ENCODE measurements at regions not wholly inside any gene's neighbourhood (a gene's known extent, or its start where the extent isn't known, plus 50 kb on each side); places are given as distances from the start of the nearest gene placed in this dataset.
"Not testable (repeated sequence)": the region's sequence is repeated elsewhere in the genome, so short reads cannot be mapped to it uniquely, and the experiment has no call there.

- no peak for DNase-seq (ENCODE audit: low read depth in 2 of 2)
Observed at GRCh38 chr6:144681334-144681733, 396.2 kb downstream of the UTRN start.

- DNase-seq (ENCODE audit: low read depth in 2 of 2): no peak
Observed at GRCh38 chr6:144683216-144684070, 398.3 kb downstream of the UTRN start.

GRCh38 chr6:144688713-144689112 is 403.6 kb downstream of the UTRN start:
- no peak for DNase-seq (ENCODE audit: low read depth in 2 of 2)

GRCh38 chr6:144689503-144690040 is 404.4 kb downstream of the UTRN start:
- DNase-seq (ENCODE audit: low read depth in 2 of 2): no peak

- DNase-seq (ENCODE audit: low read depth in 2 of 2): no peak
Observed at GRCh38 chr6:144690133-144690532, 405.0 kb downstream of the UTRN start.

GRCh38 chr6:144690666-144691065 is 405.5 kb downstream of the UTRN start:
- DNase-seq (ENCODE audit: low read depth in 2 of 2): no peak

- not testable (repeated sequence) for DNase-seq (ENCODE audit: low read depth in 2 of 2)
Observed at GRCh38 chr6:144692050-144692449, 406.9 kb downstream of the UTRN start.

GRCh38 chr6:144695858-144696533 is 410.9 kb downstream of the UTRN start:
- no peak for DNase-seq (ENCODE audit: low read depth in 2 of 2)

GRCh38 chr6:144696610-144697368 is 411.7 kb downstream of the UTRN start:
- DNase-seq (ENCODE audit: low read depth in 2 of 2): no peak

- no peak for DNase-seq (ENCODE audit: low read depth in 2 of 2)
Observed at GRCh38 chr6:144697369-144697760, 412.2 kb downstream of the UTRN start.

GRCh38 chr6:144697801-144698200 is 412.7 kb downstream of the UTRN start:
- no peak for DNase-seq (ENCODE audit: low read depth in 2 of 2)

- DNase-seq (ENCODE audit: low read depth in 2 of 2): no peak
Observed at GRCh38 chr6:144702781-144703180, 417.6 kb downstream of the UTRN start.

- no peak for DNase-seq (ENCODE audit: low read depth in 2 of 2)
Observed at GRCh38 chr6:144710207-144710606, 425.1 kb downstream of the UTRN start.

GRCh38 chr6:144711661-144712060 is 426.5 kb downstream of the UTRN start:
- no peak for DNase-seq (ENCODE audit: low read depth in 2 of 2)

- no peak for DNase-seq (ENCODE audit: low read depth in 2 of 2)
Observed at GRCh38 chr6:144712541-144712940, 427.4 kb downstream of the UTRN start.

GRCh38 chr6:144714021-144714712 is 429.0 kb downstream of the UTRN start:
- DNase-seq (ENCODE audit: low read depth in 2 of 2): no peak

- DNase-seq (ENCODE audit: low read depth in 2 of 2): no peak
Observed at GRCh38 chr6:144715344-144715743, 430.2 kb downstream of the UTRN start.

GRCh38 chr6:144718431-144718830 is 433.3 kb downstream of the UTRN start:
- DNase-seq (ENCODE audit: low read depth in 2 of 2): no peak

GRCh38 chr6:144721232-144721631 is 436.1 kb downstream of the UTRN start:
- no peak for DNase-seq (ENCODE audit: low read depth in 2 of 2)

- DNase-seq (ENCODE audit: low read depth in 2 of 2): no peak
Observed at GRCh38 chr6:144722154-144722737, 437.1 kb downstream of the UTRN start.

GRCh38 chr6:144722925-144723324 is 437.8 kb downstream of the UTRN start:
- DNase-seq (ENCODE audit: low read depth in 2 of 2): no peak
